AG09319 (cell line): ENCODE measurements at regions not wholly inside any gene's neighbourhood (a gene's known extent, or its start where the extent isn't known, plus 50 kb on each side); places are given as distances from the start of the nearest gene placed in this dataset.

Experiments used
- DNase-seq: peaks from one replicate; pipeline ENCODE4 v3.0.0-alpha.2; 2010; ENCODE audit warnings: low read depth; ENCODE audit errors: extremely low read depth
- TF ChIP-seq, protein P1 (sequence below): IDR thresholded peaks from 2 replicates; pipeline ENCODE4 v1.5.1; 2011; ENCODE audit warnings: low read depth, mild to moderate bottlenecking, inconsistent platforms, low read length, moderate library complexity

DNA sequence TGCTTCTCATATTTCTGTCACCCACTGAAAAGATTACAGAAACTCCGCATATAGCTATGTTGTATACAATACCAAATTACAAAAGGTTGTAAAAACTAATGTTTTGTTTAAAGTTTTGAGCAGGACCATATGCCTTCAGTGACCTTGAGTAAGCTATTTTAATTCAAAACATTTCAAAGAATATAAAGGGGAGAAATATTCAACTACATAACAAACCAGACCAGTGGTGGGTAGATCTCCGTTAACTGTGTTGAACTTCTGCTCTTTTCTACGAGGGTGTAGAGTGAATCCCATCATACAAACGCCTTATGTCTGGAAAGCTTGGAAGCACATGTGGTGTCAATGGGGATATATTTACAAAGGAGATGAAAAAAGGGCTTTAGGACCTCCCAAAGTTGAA is 68.4 kb upstream of the NR2F2 start:
- TF ChIP-seq, protein P1, sequence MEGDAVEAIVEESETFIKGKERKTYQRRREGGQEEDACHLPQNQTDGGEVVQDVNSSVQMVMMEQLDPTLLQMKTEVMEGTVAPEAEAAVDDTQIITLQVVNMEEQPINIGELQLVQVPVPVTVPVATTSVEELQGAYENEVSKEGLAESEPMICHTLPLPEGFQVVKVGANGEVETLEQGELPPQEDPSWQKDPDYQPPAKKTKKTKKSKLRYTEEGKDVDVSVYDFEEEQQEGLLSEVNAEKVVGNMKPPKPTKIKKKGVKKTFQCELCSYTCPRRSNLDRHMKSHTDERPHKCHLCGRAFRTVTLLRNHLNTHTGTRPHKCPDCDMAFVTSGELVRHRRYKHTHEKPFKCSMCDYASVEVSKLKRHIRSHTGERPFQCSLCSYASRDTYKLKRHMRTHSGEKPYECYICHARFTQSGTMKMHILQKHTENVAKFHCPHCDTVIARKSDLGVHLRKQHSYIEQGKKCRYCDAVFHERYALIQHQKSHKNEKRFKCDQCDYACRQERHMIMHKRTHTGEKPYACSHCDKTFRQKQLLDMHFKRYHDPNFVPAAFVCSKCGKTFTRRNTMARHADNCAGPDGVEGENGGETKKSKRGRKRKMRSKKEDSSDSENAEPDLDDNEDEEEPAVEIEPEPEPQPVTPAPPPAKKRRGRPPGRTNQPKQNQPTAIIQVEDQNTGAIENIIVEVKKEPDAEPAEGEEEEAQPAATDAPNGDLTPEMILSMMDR, result no peak

DNA sequence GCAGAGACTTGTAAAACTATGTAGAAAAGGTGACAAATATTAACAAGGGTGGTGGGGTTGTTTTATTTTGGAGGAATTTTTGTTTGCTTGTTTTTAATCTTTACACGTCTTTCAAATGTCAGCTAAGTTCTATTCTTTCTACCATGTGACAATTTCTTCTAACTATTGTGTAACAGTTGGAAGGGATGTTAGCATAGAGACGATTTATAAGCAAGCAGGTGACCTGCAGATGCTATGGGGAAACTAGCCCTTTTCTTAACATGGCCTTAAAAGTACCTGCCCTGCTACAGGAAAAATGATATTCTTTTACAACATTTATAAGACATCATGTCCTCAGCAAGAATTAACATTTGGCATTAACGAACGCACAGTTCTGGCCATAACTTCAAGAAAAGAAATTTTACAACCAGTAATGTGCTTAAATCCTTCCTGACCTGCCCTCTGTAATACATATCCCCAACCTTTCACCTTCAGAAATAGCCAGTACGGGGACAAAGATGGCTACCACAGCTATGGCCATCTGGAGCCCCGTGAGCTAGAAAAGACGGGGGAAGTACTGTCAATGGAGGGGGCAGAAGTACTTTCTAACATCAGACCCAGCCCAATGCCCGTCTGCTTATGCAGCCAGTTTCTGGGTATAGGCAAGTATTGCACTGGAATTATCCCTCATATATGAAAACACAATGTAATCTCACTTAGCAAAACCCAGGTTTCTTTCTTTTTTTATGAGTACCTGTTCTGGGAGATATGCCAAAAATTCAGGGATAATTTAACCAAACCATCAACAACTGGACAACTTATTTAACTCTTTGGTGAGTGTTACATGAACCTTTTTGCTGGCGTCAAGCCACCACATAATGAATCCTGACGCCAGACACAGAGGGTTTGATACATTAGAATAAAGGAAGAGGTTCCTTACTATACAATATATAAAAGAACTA is 67.7 kb upstream of the NR2F2 start:
- no peak for DNase-seq
- TF ChIP-seq, protein P1, result no peak

More for the DNA sequence above, 68.4 kb upstream of the NR2F2 start:
- DNase-seq, result no peak

DNA sequence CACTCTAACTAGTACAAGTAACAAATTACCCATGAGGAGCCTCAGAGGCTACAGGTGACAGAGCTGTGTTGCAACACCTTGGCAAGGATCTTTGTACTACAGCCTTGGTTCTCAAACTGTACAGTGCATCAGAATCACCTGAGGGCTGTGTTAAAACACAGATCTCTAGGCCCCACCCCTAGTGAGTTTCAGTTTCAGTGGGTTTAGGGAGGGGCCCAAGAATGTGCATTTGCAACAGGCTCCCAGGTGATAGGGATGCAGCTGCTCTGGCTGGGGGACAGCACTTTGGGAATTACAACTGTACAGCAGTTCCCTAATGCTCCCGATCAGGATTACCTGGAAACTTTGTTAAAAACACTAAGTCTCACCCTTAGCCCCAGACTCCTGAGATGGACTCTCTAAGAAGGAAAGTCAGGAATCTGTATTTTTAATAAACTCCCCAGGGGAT is 66.1 kb upstream of the NR2F2 start:
- DNase-seq, result no peak
- TF ChIP-seq, protein P1, result no peak

DNA sequence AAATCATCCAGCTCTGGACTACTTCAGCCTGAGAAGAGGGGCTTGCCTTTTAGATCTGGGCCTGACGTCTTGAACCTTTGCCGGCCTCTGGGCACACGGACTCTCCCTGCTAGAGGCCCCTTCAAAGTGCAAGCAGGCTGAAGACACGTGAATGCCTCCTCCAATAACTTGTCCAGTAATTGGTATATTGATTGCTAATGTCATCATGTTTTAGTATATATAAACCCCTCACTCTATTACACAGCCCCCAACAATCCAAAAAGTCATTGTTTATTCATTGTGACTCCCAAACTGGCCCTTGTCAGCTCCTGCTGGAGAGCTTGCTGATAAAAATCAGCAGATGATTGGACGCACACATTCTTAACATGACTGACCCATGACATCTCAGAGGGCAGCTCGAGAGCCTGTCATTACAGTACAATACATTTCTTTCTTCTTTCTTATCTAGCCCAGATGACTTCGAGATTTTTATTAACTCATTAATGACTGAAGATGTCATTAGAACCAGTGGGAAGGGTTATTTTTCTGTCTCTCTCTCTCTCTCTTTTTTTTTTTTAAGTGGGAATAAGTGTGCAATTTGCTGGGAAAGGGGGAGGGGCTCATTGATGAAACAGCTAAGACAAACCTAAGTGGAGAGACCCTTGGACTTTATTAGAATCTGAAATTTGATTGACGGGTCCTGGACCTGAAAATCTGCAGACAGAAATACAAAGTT is 65.5 kb upstream of the NR2F2 start:
- TF ChIP-seq, protein P1, result no peak
- DNase-seq, result no peak

DNA sequence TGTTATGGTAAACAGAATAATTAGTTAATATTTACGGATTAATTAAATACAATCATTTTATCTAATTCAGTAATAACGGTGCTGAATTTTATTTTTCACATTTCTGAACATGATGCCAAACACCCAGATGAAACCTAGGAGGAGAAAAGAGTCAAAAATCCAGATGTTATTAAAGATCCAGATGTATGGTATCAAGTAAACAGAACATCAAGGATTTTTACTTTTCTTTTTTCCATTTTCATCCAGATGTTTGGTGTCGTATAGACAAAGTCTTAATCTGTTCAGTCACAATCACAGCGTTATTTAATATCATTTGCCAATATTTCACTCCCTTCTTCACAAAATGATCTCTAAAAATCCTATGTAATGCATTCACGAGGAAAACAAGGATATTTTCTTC is 64.0 kb upstream of the NR2F2 start:
- TF ChIP-seq, protein P1, result no peak
- no peak for DNase-seq

DNA sequence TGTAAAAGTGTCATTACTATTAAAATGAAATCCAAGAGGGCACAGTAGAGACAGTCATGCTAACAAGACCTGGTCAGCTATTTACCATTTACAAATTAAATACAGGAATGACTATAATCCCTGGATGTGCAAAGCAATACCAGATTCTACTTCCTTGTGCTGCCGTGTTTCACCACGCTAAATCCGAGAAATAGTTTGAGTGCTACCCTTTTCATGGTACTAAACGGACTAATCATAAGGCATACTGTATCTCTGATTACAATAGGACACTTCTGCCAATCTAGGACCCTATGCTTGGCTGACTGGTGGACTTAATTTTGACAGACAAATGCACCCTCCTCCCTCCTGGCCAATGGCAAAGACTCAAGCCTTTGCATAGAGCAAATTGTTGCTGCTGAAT is 63.0 kb upstream of the NR2F2 start:
- no peak for DNase-seq
- TF ChIP-seq, protein P1, result no peak
